Esophagus squamous epithelium (tissue), 5 donors: ENCODE measurements at regions not wholly inside any gene's neighbourhood (a gene's known extent, or its start where the extent isn't known, plus 50 kb on each side); places are given as distances from the start of the nearest gene placed in this dataset.

Experiments used
- DNase-seq: peaks from one replicate; lab custom pipeline; 2025; lab: John Stamatoyannopoulos, UW
- H3K27ac ChIP-seq, 4 donors: fragments of 200-600 bp; sonication (generic); one replicate each; pipeline ENCODE4 v1.5.1; 2016 to 2019; ENCODE audit warnings: mild to moderate bottlenecking in 1 of 4
- H3K27me3 ChIP-seq, 4 donors: fragments of 200-600 bp; sonication (generic); 1 replicate in 3 of 4; 2 replicates in 1 of 4; pipeline versions ENCODE4 v1.5.1 to v1.6.0; 2017 to 2021; ENCODE audit warnings: antibody characterized with exemption in 1 of 4
- H3K36me3 ChIP-seq, 3 donors: fragments of 200-600 bp; sonication (generic); one replicate each; pipeline ENCODE4 v1.5.1; 2016 to 2019
- H3K4me1 ChIP-seq, 3 donors: fragments of 200-600 bp; sonication (generic); one replicate each; pipeline ENCODE4 v1.5.1; 2017 to 2019
- H3K4me3 ChIP-seq, 4 donors: fragments of 200-600 bp; sonication (generic); 1 replicate in 3 of 4; 2 replicates in 1 of 4; pipeline ENCODE4 v1.5.1; 2016 to 2019; ENCODE audit warnings: mild to moderate bottlenecking in 2 of 4, moderate library complexity in 1 of 4
- H3K9me3 ChIP-seq, 3 donors: fragments of 200-600 bp; sonication (generic); one replicate each; pipeline ENCODE4 v1.5.1; 2016 to 2019
- CTCF ChIP-seq, 6 experiments: fragments of 450-650 bp in 4 of 6; fragments of 200-600 bp in 2 of 6; sonication (generic) in 2 of 6; IDR thresholded peaks; one replicate each; pipeline ENCODE4 v1.5.1; 2016 to 2019; ENCODE audit warnings: antibody characterized with exemption in 6 of 6, mild to moderate bottlenecking in 4 of 6, moderate library complexity in 4 of 6
- POLR2A ChIP-seq, 4 donors: fragments of 450-650 bp; IDR thresholded peaks; one replicate each; pipeline ENCODE4 v1.6.1; 2017; ENCODE audit warnings: antibody characterized with exemption in 4 of 4, mild to moderate bottlenecking in 4 of 4, moderate library complexity in 3 of 4
- WGBS, 2 donors: methylation state at CpG; one replicate each; pipeline ENCODE4 v1.1.5; 2018; 5-methylcytosine and 5-hydroxymethylcytosine counted together
- intact Hi-C: fragments of 100-400 bp; cut with DNase I; formaldehyde crosslinking; loops from one replicate; pipeline ENCODE4 v1.15.0; 2022
- donor health status: DM: yes; HTN: yes; CAD: no.

- TF ChIP-seq POLR2A (IDR thresholded peaks at IDR 0.05) (no peak), CTCF (IDR thresholded peaks at IDR 0.05) (no peak)
- Histone ChIP-seq H3K27ac (no peak overlapping the region), H3K27me3 (no peaks in the 10 kb centered on the region), H3K4me1 (peaks cover 0 to 4% (median 0%) of the 10 kb centered on the region in 3 donors), H3K4me3 (no peak overlapping the region), H3K9me3 (no peaks in the 10 kb centered on the region), H3K36me3 (no peaks in the 10 kb centered on the region)
- 86 to 87% methylated on average over 7 to 9 of the region's 9 CpGs for WGBS, 2 donors
- intact Hi-C loops: no loop called here
- no peak for DNase-seq
Observed at GRCh38 chr1:229194096-229194495, 76.8 kb upstream of the RAB4A start.

GRCh38 chr1:229195246-229195645, 75.7 kb upstream of the RAB4A start:
- 72 to 88% methylated on average over 1 of the region's 1 CpG for WGBS, 2 donors
- no peak for TF ChIP-seq POLR2A (IDR thresholded peaks at IDR 0.05)
- TF ChIP-seq CTCF (IDR thresholded peaks at IDR 0.05): no peak
- Histone ChIP-seq H3K27me3 (no peaks in the 10 kb centered on the region), H3K9me3 (no peaks in the 10 kb centered on the region), H3K4me3 (no peak overlapping the region), H3K36me3 (no peaks in the 10 kb centered on the region), H3K27ac (no peak overlapping the region), H3K4me1 (peaks cover 3 to 8% (median 4%) of the 10 kb centered on the region in 3 donors)
- no peak for DNase-seq
- intact Hi-C loops: no loop called here

GRCh38 chr1:229196404-229197264, 74.3 kb upstream of the RAB4A start:
- Histone ChIP-seq H3K9me3 (no peaks in the 10 kb centered on the region), H3K4me3 (no peak overlapping the region), H3K27me3 (no peaks in the 10 kb centered on the region), H3K27ac (no peak overlapping the region), H3K4me1 (peaks cover 3 to 8% (median 3%) of the 10 kb centered on the region in 3 donors), H3K36me3 (no peaks in the 10 kb centered on the region)
- WGBS, 2 donors: 73 to 79% methylated on average over 6 of the region's 6 CpGs
- TF ChIP-seq POLR2A (IDR thresholded peaks at IDR 0.05) (no peak), CTCF (IDR thresholded peaks at IDR 0.05) (no peak)
- intact Hi-C loops: no loop called here
- no peak for DNase-seq

- Histone ChIP-seq H3K4me3 (no peak overlapping the region), H3K27ac (no peak overlapping the region), H3K36me3 (no peaks in the 10 kb centered on the region), H3K9me3 (no peaks in the 10 kb centered on the region), H3K4me1 (peaks cover 0 to 8% (median 3%) of the 10 kb centered on the region in 3 donors), H3K27me3 (no peaks in the 10 kb centered on the region)
- intact Hi-C loops: no loop called here
- TF ChIP-seq POLR2A (IDR thresholded peaks at IDR 0.05): no peak
- no peak for TF ChIP-seq CTCF (IDR thresholded peaks at IDR 0.05)
- WGBS, 2 donors: 80 to 85% methylated on average over 2 to 5 of the region's 5 CpGs
- no peak for DNase-seq
Observed at GRCh38 chr1:229197265-229197585, 73.7 kb upstream of the RAB4A start.
